ENCODE measurements at regions not wholly inside any gene's neighbourhood (a gene's known extent, or its start where the extent isn't known, plus 50 kb on each side); places are given as distances from the start of the nearest gene placed in this dataset.

GRCh38 chr1:55524006-55524405 is 308.8 kb upstream of the USP24 start:
- TF ChIP-seq CTCF (IDR thresholded peaks at IDR 0.05) (no peak), POLR2A (IDR thresholded peaks at IDR 0.05) (no peak)
